Fibroblast of lung (primary cell): ENCODE measurements at regions not wholly inside any gene's neighbourhood (a gene's known extent, or its start where the extent isn't known, plus 50 kb on each side); places are given as distances from the start of the nearest gene placed in this dataset.

ENCODE experiments used
- DNase-seq, 2 donors: peaks; one replicate each; pipeline versions ENCODE4 v3.0.0 to v3.0.0-alpha.2; 2010; ENCODE audit warnings: low read depth in 2 of 2
- H2AFZ ChIP-seq: 2 replicates; pipeline ENCODE4 v1.5.1; 2012; ENCODE audit warnings: low read length, control low read depth, inconsistent platforms
- H3K27ac ChIP-seq: 2 replicates; pipeline ENCODE4 v1.5.1; 2011; ENCODE audit warnings: low read length, control low read depth; ENCODE audit not compliant: insufficient read depth
- H3K27me3 ChIP-seq: 2 replicates; pipeline ENCODE4 v1.5.1; 2011; ENCODE audit warnings: mild to moderate bottlenecking, low read length; ENCODE audit not compliant: control insufficient read depth, insufficient read depth
- H3K36me3 ChIP-seq: 2 replicates; pipeline ENCODE4 v1.5.1; 2011; ENCODE audit warnings: low read length; ENCODE audit not compliant: control insufficient read depth, insufficient read depth
- H3K4me1 ChIP-seq: 2 replicates; pipeline ENCODE4 v1.5.1; 2011; ENCODE audit warnings: low read length; ENCODE audit not compliant: control insufficient read depth, insufficient read depth; ENCODE audit errors: extremely low read depth
- H3K4me2 ChIP-seq: 2 replicates; pipeline ENCODE4 v1.5.1; 2011; ENCODE audit warnings: low read length, control low read depth; ENCODE audit not compliant: insufficient read depth; ENCODE audit errors: extremely low read depth
- H3K4me3 ChIP-seq, 4 experiments: fragments of 200-600 bp in 1 of 4; sonication (generic) in 1 of 4; replicated peaks in 1 of 4; 2 replicates each; pipeline ENCODE4 v1.5.1; 2011 to 2016; ENCODE audit warnings: low read length in 4 of 4, low read depth in 3 of 4, mild to moderate bottlenecking in 3 of 4, control low read depth in 2 of 4, inconsistent platforms in 1 of 4, mixed read lengths in 1 of 4; ENCODE audit not compliant: insufficient read depth in 1 of 4; ENCODE audit errors: control extremely low read depth in 1 of 4
- H3K79me2 ChIP-seq: 2 replicates; pipeline ENCODE4 v1.5.1; 2012; ENCODE audit warnings: mild to moderate bottlenecking, low read length, inconsistent platforms; ENCODE audit not compliant: control insufficient read depth, insufficient read depth
- H3K9ac ChIP-seq: 2 replicates; pipeline ENCODE4 v1.5.1; 2011; ENCODE audit warnings: mild to moderate bottlenecking, low read length, control low read depth; ENCODE audit not compliant: insufficient read depth
- H3K9me3 ChIP-seq: 2 replicates; pipeline ENCODE4 v1.5.1; 2012; ENCODE audit warnings: low read depth, low read length; ENCODE audit not compliant: control insufficient read depth, insufficient read depth
- H4K20me1 ChIP-seq: 2 replicates; pipeline ENCODE4 v1.5.1; 2011; ENCODE audit warnings: low read length; ENCODE audit not compliant: control insufficient read depth, insufficient read depth; ENCODE audit errors: extremely low read depth
- EZH2 ChIP-seq: IDR thresholded peaks from 2 replicates; pipeline ENCODE4 v1.5.1; 2012; ENCODE audit warnings: low read length, control low read depth, mild to moderate bottlenecking; ENCODE audit errors: missing control alignments
- TF ChIP-seq, protein P1 (sequence below), 2 donors: IDR thresholded peaks in 1 of 2; conservative IDR thresholded peaks in 1 of 2; 1 replicate in 1 of 2; 2 replicates in 1 of 2; pipeline ENCODE4 v1.5.1; 2011 to 2012; ENCODE audit warnings: low read length in 2 of 2, control low read depth in 1 of 2, inconsistent platforms in 1 of 2, low read depth in 1 of 2, mild to moderate bottlenecking in 1 of 2

DNA sequence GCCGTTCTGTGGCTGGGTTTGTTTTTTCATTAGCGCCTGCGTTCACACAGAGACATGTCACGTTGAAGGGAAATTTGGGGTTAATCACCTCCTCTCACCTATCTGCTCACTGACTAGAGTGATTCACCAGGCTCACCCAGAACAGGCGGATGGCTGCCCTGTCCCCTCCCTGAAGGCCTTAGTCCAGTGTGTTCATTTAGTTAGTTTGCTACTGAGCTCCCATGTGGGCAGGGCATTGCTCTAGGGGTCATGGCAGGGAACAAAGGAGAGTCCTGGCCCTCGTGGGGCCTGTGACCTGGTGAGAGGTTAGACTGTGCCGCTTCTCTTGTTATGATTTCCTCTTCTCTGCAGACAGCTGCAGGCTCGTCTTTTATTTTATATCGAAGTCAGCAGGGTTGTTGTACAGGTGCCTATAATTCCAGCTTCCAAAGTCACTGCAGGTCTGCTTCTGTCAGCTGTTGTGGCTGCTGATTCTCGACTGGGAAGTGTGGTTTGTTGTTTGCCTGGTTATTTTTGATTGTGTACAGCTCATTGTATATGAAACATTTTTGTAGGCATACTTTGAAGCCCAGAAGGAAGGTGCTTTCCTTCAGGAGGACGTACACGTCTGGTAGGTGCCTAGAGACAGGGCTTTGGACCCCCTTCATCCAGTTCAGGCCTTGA, 73.4 kb upstream of the GSE1 start:
- H3K9ac ChIP-seq = no peak overlapping the region
- DNase-seq = no peak
- H3K4me3 ChIP-seq = no peak overlapping the region
- H3K27ac ChIP-seq = no peak overlapping the region
- H3K4me1 ChIP-seq = no peaks in the 10 kb centered on the region
- H2AFZ ChIP-seq = no peak overlapping the region
- no peak overlapping the region for H3K4me2 ChIP-seq
- H3K36me3 ChIP-seq = no peaks in the 10 kb centered on the region
- no peaks in the 10 kb centered on the region for H3K9me3 ChIP-seq
- no peak for TF ChIP-seq EZH2
- TF ChIP-seq, protein P1, sequence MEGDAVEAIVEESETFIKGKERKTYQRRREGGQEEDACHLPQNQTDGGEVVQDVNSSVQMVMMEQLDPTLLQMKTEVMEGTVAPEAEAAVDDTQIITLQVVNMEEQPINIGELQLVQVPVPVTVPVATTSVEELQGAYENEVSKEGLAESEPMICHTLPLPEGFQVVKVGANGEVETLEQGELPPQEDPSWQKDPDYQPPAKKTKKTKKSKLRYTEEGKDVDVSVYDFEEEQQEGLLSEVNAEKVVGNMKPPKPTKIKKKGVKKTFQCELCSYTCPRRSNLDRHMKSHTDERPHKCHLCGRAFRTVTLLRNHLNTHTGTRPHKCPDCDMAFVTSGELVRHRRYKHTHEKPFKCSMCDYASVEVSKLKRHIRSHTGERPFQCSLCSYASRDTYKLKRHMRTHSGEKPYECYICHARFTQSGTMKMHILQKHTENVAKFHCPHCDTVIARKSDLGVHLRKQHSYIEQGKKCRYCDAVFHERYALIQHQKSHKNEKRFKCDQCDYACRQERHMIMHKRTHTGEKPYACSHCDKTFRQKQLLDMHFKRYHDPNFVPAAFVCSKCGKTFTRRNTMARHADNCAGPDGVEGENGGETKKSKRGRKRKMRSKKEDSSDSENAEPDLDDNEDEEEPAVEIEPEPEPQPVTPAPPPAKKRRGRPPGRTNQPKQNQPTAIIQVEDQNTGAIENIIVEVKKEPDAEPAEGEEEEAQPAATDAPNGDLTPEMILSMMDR (conservative IDR thresholded peaks at IDR 0.05 in 1 of 2, IDR thresholded peaks at IDR 0.05 in 1 of 2; ENCODE audit: low read depth in 1 of 2, low read length in 2 of 2) = no peak
- no peaks in the 10 kb centered on the region for H3K27me3 ChIP-seq
- H3K79me2 ChIP-seq = no peaks in the 10 kb centered on the region
- H4K20me1 ChIP-seq = no peaks in the 10 kb centered on the region

DNA sequence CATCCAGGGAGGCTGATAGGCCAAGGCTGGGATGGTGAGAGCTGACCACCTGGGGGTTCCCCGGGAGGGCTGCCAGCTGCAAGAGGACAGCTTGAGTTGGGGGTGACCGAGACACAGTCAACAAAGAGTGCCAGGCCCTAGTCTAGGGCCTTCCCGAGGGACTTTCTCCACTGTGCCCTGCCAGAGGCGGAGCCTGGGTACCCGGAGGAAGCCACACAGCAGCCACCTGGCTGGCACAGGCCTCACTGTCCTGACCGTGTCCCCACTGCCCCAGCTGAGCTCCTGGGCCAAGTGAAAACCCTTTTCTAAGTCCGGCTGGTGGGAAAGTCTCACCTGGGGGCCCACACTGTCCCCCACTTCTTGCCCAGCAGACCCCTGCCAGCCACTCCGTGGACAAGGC, 71.9 kb upstream of the GSE1 start:
- Histone ChIP-seq H4K20me1 (no peaks in the 10 kb centered on the region), H3K9ac (no peak overlapping the region), H3K79me2 (no peaks in the 10 kb centered on the region), H3K27me3 (no peaks in the 10 kb centered on the region), H2AFZ (no peak overlapping the region), H3K27ac (no peak overlapping the region), H3K36me3 (no peaks in the 10 kb centered on the region), H3K4me2 (no peak overlapping the region), H3K4me3 (no peak overlapping the region), H3K9me3 (no peaks in the 10 kb centered on the region), H3K4me1 (no peaks in the 10 kb centered on the region)
- DNase-seq = no peak
- TF ChIP-seq EZH2 = no peak
- TF ChIP-seq, protein P1 (conservative IDR thresholded peaks at IDR 0.05 in 1 of 2, IDR thresholded peaks at IDR 0.05 in 1 of 2; ENCODE audit: low read depth in 1 of 2, low read length in 2 of 2) = no peak

DNA sequence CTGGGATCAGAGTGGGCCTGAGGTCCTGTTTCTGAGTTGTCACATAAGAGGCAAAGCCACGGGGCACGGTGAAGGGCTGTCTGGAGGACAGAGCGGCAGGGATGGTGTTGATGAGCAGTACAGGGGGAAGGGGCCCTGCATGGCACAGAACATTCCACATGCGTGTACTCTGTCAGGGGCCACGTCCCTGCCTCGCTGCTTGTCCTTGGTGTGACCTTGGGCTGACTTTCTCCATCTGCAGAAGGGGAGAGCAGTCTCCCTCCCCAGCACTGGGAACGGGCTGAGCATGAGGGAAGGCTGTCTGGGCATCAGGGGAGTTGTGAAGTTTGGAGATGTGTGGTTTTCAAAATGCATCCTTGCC, 71.5 kb upstream of the GSE1 start:
- Histone ChIP-seq H3K27me3 (no peaks in the 10 kb centered on the region), H3K27ac (no peak overlapping the region), H4K20me1 (no peaks in the 10 kb centered on the region), H3K4me3 (no peak overlapping the region), H3K4me2 (no peak overlapping the region), H3K36me3 (no peaks in the 10 kb centered on the region), H3K79me2 (no peaks in the 10 kb centered on the region), H3K9ac (no peak overlapping the region), H2AFZ (no peak overlapping the region), H3K4me1 (no peaks in the 10 kb centered on the region), H3K9me3 (no peaks in the 10 kb centered on the region)
- TF ChIP-seq, protein P1 (conservative IDR thresholded peaks at IDR 0.05 in 1 of 2, IDR thresholded peaks at IDR 0.05 in 1 of 2; ENCODE audit: low read depth in 1 of 2, low read length in 2 of 2) = no peak
- no peak for TF ChIP-seq EZH2
- no peak for DNase-seq
